GM18951 (cell line): ENCODE measurements at regions not wholly inside any gene's neighbourhood (a gene's known extent, or its start where the extent isn't known, plus 50 kb on each side); places are given as distances from the start of the nearest gene placed in this dataset.

Experiments used
- POLR2A ChIP-seq: IDR thresholded peaks from 4 replicates; pipeline ENCODE4 v1.6.1; 2011; ENCODE audit warnings: mild to moderate bottlenecking; ENCODE audit not compliant: insufficient read length, insufficient read depth; ENCODE audit errors: extremely low read depth
- in situ Hi-C: fragments of 300-500 bp; cut with MboI; formaldehyde crosslinking; loops from one replicate; pipeline ENCODE4 v1.12.0; 2022; ENCODE audit warnings: low sequenced_read_pairs, mixed read lengths, inconsistent platforms; ENCODE audit not compliant: unreplicated experiment

- TF ChIP-seq POLR2A: no peak
- in situ Hi-C loops: loop anchor here (25.0 kb wide), 1 partner anchor 383 kb away; no protein-coding TSS in a partner anchor
These were observed 63.0 kb upstream of the ACP3 start for GRCh38 chr3:132254076-132254755.

GRCh38 chr3:132255041-132255745 is 62.0 kb upstream of the ACP3 start:
- no peak for TF ChIP-seq POLR2A
- in situ Hi-C loops: loop anchor here (5.0 to 25.0 kb wide), 2 partner anchors 92 to 382 kb away; no protein-coding TSS in a partner anchor

GRCh38 chr3:132256989-132257388 is 60.2 kb upstream of the ACP3 start:
- in situ Hi-C loops: loop anchor here (5.0 to 25.0 kb wide), 2 partner anchors 90 to 380 kb away; no protein-coding TSS in a partner anchor
- TF ChIP-seq POLR2A: no peak

GRCh38 chr3:132261506-132261905 is 55.7 kb upstream of the ACP3 start:
- in situ Hi-C loops: loop anchor here (25.0 kb wide), 1 partner anchor 376 kb away; no protein-coding TSS in a partner anchor

GRCh38 chr3:132262305-132262704 is 54.9 kb upstream of the ACP3 start:
- TF ChIP-seq POLR2A: no peak
- in situ Hi-C loops: loop anchor here (25.0 kb wide), 1 partner anchor 375 kb away; no protein-coding TSS in a partner anchor

More at GRCh38 chr3:132261506-132261905, 55.7 kb upstream of the ACP3 start:
- no peak for TF ChIP-seq POLR2A

- in situ Hi-C loops: loop anchor here (25.0 kb wide), 1 partner anchor 374 kb away; no protein-coding TSS in a partner anchor
These were observed 54.3 kb upstream of the ACP3 start for GRCh38 chr3:132262956-132263355.

GRCh38 chr3:132265028-132265427 is 52.2 kb upstream of the ACP3 start:
- no peak for TF ChIP-seq POLR2A
- in situ Hi-C loops: loop anchor here (25.0 kb wide), 1 partner anchor 372 kb away; no protein-coding TSS in a partner anchor

More at GRCh38 chr3:132262956-132263355, 54.3 kb upstream of the ACP3 start:
- TF ChIP-seq POLR2A: no peak

- in situ Hi-C loops: loop anchor here (25.0 kb wide), 1 partner anchor 372 kb away; no protein-coding TSS in a partner anchor
- no peak for TF ChIP-seq POLR2A
These were observed 51.7 kb upstream of the ACP3 start for GRCh38 chr3:132265488-132265887.

- in situ Hi-C loops: loop anchor here (25.0 kb wide), 1 partner anchor 370 kb away; no protein-coding TSS in a partner anchor
- TF ChIP-seq POLR2A: no peak
These were observed 49.7 kb upstream of the ACP3 start for GRCh38 chr3:132267391-132267993.
